Right forelimb (tissue), 1 donor: ENCODE measurements at regions not wholly inside any gene's neighbourhood (a gene's known extent, or its start where the extent isn't known, plus 50 kb on each side); places are given as distances from the start of the nearest gene placed in this dataset.

Source experiments
- DNase-seq: peaks from one replicate; pipeline ENCODE4 v3.0.0-alpha.2; 2018

DNA sequence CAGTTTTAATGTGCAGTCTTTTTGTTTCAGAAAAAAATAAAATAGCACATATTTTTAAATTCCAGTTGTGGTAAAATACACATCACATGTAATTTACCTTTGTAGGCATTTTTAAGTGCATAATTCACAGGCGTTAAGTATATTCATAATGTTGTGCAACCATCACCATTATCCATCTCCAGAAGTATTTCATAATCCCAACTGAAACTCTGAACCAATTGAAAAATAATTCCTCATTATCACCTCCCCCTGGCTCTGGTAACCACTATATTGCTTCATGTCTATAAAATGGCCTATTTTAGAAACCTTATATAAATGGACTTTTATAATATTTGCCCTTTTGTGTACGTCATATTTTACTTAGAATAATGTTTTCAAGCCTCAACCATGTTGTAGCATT lies 756.5 kb upstream of the KLHL1 start:
- DNase-seq, result no peak

DNA sequence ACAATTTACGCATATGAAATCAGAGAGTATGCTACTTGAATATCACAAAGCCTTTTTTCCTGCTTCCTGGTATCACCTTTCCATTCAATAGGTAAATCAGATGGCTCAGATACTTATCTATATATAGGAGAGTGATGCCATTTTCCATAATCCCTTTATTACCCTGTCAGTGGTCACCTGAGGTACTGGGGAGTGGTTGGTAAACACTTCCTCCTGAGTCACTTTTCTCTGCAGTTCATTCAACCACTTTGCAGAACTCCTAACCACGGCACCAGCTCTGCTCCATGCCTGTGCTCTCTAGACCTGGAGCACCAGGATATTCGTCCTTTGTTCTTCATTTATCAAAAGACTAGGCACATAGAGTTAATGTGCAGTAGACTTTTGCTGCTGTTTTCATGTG lies 748.5 kb upstream of the KLHL1 start:
- DNase-seq, result no peak

DNA sequence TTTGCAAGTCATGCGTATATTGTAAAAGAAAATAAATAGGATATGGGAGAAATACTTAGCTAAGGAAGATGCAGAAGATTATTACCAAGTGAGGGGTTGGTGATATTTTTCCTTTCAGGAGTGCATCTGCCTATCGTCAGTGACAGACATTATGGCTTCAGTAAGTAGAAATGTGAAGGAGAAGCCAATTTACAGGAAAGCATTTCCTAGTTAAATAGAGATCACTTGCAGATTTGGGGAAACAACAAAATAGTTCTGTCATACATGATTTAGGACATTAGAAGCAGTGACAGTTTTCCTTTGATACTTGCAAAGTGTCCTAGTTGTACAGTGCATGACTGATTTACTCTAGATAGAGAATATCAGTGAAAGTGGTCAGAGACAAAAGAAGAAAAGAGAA lies 747.8 kb upstream of the KLHL1 start:
- DNase-seq, result no peak

DNA sequence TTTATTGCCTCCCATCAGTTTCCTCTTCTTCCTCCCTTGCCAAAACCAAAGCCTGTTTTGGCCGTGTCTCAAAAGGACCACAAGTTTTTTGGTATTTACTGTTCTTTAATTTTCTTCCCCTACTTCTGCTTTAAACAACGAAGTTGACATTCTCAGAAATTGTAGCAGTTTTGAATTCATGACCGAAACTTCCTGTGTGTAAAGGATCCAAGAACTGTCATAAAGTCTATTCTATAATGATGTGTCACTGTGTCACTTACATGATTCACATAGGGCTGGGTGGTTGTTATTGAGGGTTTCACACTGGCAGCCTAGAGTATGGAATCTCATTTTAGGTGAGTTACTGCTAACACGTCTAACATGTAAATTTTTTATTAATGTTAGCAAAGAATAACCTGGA lies 741.0 kb upstream of the KLHL1 start:
- DNase-seq, result no peak

DNA sequence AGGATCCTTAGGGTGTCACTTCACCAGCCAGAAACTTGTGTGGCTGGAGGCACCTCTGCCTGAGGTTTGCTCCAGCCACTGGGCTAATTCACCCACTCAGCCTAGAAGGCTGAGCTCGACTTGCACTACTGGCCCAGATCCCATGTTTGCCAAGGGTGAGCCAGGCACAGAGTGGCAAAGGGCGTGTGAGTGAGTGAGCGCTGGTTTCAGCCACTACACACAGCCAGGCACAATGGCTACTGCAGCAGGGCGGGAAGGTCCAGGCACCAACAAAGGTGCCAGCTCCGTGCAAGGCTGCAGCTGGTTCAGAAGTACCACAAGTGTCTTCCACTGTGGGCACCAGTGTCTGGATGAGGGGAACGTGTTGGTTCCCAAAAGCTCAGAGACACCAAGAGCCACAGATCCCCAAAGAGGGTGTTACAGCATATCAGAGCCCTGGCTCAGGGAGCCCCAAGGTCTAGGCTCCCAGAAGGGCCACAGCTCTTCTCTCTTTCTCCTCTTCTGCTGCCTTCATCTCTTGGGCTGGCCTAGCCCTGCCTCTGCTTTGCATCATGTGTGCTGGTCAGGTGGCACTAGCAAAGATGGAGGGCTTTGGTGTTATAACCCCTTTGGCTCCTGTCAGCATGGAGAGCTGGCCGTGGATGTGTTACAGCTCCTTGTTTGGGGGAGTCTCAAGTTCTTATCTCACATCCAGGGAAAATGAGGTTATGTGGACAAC lies 736.3 kb upstream of the KLHL1 start:
- no peak for DNase-seq

DNA sequence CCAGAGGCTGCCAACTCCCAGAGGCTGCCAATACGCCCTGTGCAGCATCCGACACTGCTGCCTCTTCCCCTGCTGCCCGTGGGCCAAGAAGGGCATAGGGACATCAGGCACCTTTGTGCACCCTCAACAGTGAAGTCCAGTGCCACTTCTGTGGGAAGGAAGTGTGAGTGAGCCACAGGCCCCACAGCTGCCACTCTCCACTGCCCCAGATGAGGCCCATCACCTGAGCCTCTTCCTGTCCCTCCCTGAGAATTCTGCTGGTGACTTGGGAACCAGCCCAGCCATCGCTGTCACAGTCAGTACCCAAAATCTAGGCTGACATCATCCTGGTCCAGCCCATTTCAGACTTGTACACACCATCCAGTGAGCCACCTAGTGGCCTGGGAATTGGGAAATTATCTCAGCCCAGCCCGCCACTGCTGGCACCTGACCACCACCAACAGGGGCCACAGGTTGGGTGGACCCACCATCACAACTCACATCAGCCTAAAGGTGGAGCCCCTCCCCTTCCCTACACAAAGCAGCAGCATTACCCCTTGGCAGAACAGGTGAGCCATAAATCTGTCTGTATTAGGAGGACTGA lies 733.9 kb upstream of the KLHL1 start:
- DNase-seq, result no peak

DNA sequence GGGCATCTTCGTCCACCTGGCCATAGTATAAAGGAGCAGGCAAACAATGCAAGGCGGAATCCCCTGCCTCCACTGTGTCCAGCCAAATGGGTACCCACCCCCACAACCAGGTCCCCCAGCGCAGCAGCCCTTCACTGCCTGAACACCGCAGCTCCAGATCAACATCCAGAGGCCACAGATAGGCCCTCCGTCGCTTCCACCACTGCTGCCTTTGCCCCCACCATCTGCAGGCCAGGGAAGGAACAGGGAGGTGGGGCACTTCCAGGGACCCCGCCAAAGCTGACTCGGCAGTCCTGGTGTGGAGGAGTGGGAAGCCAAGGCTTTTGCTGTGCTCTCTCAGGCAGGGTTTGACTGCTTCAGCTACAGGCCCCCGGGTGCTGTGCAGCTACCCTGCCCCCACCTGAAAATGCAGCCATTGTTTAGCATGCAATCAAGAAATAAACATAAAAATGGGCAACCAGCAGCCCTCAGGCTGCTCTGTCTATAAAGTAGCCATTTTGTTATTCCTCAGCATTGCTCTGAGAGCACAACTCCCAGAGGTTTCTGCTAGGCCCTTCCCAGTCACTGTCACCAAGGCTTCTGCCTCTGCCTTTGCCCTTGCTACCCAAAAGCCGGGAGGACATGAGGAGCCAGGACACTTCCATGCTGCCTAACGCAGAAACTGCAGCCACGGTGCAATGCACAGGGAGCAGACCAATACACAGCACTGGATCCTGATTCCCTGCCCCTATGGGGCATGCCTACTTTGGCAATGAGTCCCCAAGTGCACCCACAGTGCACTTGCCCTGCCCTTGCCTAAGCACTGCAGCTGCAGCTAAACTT lies 733.2 kb upstream of the KLHL1 start:
- no peak for DNase-seq

DNA sequence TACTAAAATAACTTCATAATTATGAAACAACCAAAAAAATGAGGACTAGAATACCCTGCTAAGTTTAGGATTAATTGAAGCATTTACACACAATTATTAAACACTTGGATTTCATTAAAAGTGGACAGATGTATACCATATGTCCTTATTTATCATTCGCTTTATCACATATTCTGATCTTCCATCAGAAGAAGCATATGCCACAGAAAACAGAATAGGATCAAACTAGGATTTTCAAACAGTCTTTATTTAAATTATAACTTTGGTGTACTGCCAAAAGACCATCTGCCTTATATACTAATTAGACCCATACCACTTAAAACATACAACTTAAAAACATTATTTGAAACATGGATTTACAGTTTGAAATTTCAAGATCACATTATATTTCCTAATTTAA lies 727.1 kb upstream of the KLHL1 start:
- no peak for DNase-seq

DNA sequence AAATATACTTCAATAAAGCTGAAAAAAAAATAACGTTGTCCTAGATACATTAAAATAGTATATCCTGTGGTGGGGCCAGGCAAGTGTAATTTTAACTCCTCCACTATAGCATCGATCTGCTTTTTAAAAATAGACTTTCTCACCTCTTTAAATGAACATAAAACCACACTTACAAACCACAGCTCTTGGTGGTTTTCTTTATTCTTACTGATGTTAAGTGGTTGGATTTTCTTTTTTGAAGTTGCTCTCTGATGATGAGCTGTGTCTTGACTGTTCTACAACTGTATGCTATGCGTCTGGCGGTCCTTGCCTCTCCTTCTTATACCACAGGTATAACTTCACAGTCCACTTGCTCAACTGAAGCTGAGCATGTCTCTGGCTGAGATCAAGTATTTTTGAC lies 721.5 kb upstream of the KLHL1 start:
- no peak for DNase-seq

DNA sequence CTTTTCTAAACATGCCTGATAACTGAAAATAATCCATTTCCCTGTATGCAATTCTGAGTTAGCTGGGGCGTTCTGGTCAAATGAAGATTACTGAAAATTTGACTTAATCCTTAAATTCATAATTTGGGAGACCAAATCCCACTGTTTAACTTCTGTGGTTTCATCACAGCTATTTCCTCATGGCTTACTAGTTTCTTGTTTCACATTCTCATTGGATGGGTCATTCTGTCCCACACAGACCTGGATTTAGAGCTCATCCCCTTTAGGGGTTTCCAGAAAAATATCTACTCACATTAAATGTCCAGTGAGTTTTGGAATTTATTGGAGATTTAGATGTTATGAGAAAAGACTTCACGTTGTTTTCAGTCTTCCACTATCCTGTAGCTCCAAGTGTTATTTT lies 709.3 kb upstream of the KLHL1 start:
- DNase-seq, result no peak

DNA sequence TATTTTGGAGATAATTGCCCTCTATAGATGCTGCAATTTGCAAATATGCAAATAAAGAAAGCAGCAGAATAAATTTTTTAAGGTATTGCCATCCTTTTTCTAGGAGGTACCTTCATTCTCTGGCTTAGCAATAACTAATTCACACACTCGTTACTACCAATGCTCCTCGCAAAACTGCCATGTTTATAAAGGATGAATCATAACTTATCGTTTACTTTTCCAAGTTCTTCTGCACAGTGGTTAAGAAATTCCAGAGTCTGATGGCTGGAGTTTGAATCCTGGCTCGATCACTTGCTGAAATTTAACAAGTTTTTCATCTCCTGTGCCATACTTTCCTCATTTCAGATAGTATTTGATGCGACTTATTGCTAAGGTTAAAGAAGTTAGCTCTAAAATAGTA lies 708.6 kb upstream of the KLHL1 start:
- DNase-seq, result no peak

DNA sequence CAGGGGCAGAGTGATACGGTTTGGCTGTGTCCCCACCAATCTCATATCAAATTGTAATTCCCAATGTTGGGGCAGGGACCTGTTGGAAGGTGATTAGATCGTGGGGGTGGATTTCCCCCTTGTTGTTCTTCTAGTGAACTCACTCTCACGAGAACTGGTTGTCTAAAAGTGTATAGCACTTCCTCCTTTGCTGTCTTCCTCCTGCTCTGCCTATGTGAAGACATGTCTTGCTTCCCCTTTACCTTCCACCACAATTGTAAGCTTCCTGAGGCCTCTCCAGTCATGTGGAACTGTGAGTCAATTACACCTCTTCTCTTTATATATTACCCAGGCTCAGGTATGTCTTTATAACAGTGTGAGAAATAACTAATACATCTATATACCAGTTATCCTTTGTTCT lies 706.4 kb upstream of the KLHL1 start:
- no peak for DNase-seq

DNA sequence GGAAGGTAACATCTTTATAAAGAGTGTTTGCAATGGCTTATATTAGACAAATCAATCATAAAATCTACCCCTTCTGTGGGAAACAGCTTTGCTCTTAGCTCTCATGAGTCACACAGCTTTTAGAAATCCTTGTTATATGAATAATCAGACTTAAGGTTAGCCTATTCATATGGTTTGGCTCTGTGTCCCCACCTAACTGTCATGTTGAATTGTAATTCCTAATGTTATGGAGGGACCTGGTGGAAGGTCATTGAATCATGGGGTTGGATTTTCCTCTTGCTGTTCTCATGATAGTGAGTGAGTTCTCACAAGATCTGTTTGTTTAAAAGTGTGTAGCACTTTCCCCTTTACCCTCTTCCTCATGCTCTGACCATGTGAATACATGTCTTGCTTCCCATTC lies 704.2 kb upstream of the KLHL1 start:
- no peak for DNase-seq

DNA sequence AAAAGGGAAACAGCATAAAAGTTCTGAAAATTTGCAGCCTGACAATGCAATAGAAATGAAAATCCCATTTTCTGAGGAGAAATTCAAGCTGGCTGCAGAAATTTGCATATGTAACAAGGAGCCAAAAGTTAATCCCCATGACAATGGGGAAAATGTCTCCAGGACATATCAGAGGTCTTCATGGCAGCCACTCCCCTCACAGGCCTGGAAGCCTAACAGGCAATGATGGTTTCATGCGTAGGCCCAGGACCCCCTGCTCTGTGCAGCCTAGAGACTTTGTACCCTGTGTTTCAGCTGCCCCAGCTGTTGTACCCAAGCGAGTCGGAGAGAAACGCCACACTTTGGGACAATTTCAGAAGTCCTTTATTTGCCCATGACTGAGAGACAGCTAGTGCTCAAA lies 701.3 kb upstream of the KLHL1 start:
- DNase-seq, result no peak

DNA sequence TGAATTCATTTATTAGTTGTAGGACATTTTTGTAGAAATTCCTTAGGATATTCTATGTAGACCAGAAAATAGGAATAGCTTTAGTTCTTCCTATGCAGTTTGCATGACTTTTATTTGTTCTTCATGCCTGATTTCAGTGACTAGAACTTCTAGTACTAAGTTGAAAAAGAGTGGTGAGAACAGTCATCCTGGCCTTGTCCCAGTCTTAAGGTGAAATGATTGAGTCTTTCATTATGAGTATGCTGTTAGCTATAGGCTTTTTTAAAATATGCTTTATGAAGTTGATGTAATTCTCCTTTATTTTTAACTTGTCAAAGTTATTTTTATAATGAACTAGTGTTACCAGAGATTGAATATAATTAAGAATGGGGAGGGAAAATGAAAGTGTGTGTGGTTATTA lies 690.1 kb upstream of the KLHL1 start:
- DNase-seq, result no peak

DNA sequence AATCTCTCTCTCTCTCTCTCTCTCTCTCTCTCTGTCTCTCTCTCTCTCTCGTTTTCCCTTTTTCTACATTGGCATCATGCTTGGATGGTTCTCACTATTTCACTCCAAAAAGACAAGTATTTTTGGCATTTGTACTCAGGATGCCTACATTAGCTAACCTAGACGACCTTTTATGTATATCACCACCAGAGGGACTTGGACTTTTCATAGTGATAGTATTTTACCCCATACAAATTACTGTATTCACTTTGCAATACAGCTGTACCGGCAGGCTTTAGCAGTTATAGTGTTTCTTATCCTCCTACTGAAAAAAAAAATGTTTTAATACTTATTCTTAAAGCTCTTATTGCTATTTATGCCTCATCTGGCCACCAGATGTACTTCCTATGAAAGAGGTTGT lies 687.2 kb upstream of the KLHL1 start:
- DNase-seq, result no peak

DNA sequence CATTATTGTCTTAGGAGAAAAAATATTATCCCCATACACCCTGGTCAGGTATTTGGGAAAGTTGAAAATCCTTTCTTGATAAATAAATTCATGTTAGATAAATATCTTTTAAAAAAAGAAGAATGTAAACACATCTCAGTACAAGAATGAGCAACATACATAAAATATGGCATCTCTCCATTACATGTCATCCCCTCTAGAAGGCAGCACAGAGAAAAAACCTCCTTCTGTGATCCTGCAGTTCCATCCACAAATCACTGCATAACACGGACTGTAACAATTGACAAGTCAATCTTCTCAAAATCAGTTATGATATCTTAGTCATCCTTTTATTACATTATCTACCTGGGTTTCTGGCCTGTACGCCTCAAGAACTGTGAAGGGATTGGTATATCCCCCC lies 683.9 kb upstream of the KLHL1 start:
- DNase-seq, result no peak

DNA sequence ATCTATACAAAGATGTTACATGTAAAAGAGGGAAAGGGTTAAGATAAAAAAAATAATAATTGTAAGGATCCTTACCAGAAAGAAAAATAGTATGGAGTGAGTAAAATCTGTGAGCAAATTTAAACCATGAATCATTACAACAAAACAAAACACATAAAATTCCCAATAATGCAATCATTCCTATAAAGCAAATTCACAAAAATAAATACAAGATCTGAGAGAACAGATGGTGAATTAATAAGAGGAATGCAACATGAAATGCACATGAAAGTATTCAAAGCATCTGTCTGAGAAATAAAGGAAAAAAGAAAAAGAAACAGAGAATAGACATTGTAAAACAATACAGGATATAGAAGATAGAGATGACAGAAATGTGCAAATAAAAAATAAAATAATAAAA lies 681.5 kb upstream of the KLHL1 start:
- DNase-seq, result no peak

DNA sequence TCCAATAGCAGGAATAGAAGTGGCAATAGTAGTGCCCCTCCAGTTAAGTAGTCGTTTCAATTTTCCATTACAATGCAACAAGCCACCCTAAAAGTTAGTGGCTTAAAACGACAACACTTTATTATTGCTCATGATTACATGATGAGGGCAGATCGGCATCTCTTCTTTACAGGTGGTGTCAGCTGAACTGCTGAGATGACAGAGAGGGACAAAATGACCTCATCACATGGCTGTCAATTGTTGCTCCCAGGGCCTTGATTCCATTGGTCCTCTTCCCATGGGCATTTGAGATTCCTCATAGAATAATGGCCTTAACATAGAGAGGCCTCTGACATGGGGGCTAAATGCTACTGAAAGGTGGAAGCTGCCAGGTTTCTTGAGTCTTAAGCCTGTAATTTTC lies 679.8 kb upstream of the KLHL1 start:
- DNase-seq, result no peak

DNA sequence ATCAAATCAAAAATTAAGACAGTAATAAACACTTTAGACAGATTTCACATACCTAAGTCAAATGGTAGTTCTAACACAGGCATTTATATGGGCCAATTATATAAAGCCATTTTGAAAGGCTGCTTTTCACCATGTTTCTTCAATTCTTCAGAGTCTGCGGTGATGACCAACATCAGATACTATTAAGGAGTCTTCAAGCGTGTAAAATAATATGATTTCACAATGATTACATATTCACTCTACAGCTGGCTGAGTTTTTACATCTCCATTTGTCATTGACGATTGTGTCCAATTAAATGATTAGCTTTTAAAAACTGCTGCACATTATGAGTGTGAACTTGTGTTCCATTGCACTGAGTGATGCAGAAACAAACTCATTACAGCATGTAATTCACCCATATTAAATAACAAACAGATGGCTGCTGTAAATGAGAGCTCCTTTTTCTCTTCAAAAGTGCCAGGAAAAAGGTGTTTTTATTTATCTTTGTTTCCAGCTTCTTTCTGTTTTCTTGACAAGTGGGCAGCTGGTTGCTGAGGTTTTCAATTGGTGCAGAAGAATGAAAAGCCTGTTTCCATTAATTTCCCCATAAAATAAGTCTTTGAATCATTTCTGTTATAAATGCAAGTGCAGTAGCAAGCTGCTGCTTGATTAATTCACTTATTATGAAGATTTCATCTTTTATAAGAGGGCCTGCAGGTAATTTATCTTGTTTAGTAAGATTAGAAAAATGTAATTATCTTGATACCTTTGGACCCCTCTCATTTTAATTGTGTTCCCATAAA lies 676.1 kb upstream of the KLHL1 start:
- no peak for DNase-seq

DNA sequence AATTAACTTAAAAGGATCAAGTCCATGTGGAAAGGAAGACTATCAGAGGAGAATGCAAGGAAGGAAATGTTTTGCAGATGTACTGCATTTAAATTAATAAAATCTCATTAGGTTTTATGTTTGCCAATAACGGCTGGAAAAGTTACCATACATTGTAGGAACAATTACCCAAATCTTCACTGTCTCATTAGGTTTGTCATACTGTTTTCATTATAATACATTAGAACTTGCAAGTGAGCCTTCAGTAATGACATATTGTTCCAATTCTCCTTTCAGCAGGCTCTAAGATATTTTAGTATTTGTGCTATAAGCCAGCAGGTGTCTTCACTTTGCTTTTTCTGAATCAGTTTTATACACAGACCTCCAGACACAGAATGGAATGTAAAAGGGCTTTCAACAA lies 661.6 kb upstream of the KLHL1 start:
- DNase-seq, result no peak

DNA sequence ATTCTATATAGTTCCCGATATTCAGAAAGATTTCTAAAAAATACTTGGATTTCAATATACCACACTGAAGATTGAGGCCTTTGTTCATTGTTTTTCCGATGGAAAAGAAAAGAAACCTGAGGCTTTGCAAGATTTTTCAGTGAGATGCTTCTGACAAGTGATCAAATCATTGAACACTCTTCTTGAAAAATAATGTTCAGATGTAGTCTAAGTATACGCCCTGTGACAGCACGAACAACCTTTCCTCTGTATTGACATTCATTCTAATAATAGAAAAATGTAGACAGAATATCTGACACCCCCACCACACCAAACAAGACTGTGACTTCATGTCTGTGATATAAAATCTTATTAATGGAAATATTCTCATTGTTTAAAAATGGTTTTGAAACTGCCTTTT lies 650.7 kb upstream of the KLHL1 start:
- no peak for DNase-seq

DNA sequence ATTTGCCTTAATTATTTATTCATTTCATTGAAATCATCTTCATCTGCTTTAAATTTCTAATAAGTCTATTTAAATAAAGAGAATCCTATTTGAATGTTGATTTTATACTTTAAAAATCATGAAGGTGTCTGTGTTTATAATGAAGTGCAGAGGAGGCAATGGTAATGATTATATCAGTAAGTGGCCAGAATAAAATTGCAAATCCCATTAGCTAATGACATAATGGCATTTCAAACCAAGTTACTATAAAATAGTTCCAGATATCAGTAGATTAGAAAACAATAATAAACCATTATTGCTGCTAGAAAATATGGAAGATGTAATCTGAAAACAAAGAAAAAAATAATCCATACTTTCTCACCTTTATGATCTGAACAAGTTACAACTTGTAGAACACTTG lies 647.8 kb upstream of the KLHL1 start:
- DNase-seq, result no peak

DNA sequence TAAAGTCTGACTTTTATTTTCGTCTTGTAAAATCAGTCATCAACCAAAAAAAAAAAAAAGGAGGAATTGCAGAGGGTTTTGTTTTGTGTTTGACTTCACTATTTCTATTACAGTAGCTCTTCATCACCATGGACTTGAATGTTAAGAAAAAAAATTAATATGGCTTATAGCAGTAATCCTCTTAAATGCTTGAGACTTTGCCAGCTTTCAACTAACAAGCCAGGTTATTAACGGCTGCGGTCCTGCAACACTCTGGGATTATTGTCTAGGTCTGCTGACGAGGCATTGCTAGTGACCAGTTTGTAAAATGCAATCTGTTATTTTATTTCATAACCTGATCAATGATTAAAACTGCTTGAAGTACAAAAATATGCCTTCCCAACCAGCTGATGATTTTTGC lies 647.2 kb upstream of the KLHL1 start:
- no peak for DNase-seq
